Stimulated activated CD4-positive, alpha-beta T cell treated with anti-CD3 and anti-CD28 coated beads, Interleukin-12 subunit alpha, Interleukin-12 subunit beta, amount 100 ng/mL, for 48 hours (primary cell): ENCODE measurements at regions not wholly inside any gene's neighbourhood (a gene's known extent, or its start where the extent isn't known, plus 50 kb on each side); places are given as distances from the start of the nearest gene placed in this dataset.

Experiments used
- DNase-seq, 3 donors: peaks; one replicate each; pipeline ENCODE4 v3.0.0-alpha.2; 2020; ENCODE audit warnings: low read depth in 2 of 3, low spot score in 1 of 3

DNA sequence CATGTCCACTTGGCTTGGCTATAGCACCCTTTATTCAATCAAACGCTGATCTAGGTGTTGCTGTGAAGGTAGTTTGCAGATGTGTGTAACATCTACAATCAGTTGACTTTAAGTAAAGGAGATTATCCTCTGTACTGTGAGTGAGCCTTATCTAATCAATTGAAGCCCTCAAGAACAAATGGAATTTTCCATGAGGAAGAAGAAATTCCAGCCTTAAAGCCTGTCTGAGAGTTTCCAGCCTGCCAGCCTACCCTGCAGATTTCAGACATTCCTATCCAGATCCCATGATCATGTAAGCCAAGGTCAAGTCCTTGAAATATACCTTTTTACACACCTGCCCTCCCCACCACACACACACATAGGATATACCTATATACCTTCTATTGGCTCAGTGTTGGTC lies 696.7 kb downstream of the MRPL39 start:
- DNase-seq = no peak

DNA sequence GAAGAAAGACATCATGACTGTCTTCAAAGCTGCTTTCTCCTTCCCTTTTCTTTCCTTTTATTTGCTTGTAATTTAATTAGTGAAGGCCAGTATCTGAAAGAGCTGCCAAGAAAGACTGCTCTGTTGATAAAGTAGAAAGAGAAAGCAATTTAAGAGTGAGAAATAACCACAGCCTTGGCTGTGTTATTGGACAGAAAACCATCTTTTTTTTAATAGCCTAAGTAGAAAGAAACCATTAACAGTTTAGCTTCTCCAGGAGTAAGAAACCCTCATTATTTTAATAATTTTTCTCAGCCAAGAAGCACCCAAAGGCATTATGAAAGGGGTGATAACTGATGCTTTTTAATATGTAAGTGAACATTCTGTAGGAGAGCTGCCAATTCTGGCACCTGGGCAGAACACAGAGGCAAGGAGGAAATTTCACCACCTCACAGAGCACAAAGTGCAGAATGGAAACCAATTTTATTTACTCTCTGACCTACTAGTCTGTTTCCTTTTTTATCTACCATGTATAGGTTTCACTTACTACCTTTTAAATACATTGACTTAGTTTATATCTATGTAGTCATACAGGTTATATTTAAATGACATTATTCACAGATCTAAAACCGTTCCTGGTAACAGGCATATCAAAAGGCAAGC lies 703.2 kb downstream of the MRPL39 start:
- no peak for DNase-seq

DNA sequence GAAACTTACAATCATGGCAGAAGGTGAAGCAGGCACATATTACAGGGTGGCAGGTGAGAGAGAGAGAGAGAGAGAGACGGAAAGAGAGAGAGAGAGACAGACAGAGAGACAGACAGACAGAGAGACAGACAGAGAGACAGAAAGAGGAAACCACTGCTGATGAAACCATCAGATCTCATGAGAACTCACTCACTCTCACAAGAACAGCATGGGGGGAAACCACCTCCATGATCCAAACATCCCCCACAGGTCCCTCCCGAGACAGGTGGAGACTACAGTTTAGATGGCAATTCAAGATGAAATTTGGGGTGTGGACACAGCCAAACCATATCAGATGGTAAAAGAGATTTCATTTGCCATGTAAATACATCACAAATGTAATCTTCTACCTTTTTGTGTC lies 708.1 kb downstream of the MRPL39 start:
- DNase-seq = no peak

DNA sequence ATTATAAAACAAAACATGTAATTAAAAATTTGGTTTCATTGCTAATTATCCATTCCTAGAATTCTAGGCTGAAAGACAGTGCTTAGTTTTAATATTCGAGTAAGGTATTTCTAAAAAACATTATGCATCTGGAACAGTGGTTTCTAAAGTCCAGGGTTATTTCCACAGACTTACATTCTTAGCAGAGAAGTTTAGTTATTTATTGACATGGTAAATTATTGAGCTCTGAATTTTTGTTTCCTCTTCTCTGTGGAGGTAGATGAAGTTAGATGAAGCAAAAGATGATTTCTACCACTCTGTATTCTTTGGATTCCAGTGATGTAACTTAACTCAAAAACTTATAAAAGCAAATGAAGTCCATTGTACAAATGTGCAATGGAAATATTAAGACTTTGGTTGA lies 709.4 kb downstream of the MRPL39 start:
- DNase-seq = no peak

DNA sequence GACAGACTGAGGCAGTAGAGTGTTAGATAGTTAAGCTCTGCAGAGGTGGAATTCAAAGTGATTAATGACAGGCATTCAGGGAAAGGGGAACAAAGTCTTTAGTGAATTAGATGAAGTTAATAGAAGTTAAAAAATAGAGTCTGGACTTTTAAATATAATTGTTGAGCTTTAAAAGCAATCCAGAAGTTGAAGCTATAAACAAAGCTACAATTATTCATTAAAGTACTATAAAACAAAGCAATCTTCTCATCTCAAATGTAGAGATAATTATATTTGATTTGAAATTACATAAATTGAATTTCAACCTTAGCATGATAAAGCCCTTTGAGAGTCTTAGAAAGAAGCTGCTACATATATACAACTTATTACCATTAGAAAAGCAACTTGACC lies 710.6 kb downstream of the MRPL39 start:
- DNase-seq = no peak

DNA sequence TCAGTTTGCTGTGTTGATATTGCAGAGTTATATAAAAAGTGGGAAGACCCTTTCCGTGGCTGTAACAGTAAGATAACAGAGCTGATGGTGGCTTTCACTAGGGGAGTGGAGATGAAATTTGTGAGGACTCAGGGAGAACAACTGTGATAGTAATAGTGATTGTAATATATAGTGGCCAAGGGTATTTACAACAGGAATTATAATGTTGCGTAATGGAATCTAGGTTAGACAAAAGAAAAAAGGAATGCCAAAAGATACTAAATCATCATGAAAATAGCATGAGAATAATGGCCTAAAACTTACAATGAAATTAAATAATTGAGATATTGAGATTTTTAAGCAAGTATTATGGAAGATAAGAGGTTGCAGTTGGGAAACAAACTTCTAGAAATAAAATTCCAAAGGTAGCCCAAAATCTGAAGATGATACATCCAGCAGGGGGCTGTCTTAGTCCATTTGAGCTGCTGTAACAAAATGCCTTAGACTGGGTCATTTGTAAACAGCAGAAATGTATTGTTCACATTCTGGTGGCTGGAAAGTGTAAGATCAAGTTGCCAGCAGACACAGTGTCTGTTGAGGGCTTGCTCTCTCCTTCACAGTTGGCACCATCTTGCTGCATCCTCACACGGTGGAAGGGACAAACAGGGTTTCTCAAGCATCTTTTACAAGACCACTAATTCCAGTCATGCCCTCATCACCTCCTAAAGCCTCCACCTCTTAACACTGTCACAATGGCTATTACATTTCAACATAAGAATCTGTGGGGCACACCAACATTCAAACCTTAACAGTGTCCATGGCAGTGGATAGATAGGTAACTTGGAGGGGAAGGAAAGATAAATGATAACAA lies 711.2 kb downstream of the MRPL39 start:
- no peak for DNase-seq

DNA sequence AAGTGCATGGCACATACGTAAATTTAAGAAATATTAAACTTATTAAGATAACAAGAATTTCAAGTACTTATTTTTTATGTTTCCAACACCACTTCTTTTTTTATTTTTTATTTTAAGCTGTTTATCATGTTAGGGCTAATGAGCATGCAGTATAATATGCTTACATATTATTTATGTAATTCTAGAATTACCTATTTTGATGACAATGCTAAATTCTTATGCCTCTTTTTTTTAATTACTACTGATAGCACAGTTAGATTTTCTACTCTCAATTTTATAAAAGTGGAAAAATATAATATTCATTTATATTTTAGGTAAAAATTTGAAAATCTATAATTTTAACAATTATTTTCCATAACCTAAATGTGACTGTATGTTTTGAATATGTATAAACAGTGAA lies 713.0 kb downstream of the MRPL39 start:
- DNase-seq = no peak

DNA sequence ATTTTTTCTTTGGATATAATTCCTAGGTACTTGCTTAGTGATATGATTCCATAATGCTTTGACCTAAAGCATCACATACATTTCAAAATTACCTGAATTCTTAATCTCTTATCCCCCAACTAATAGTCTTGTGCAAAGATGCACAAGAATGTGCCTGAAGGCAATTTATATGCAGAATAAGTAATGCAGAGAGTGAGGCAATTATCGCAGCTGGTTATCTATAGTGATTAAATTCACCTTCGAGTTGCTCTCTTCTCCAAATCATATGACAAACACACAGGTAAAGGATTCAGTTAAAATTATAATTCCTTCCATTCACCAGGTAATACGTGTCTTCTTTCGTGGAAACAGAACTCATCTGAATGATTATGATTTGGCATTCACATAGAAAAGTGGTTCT lies 717.3 kb downstream of the MRPL39 start:
- no peak for DNase-seq

DNA sequence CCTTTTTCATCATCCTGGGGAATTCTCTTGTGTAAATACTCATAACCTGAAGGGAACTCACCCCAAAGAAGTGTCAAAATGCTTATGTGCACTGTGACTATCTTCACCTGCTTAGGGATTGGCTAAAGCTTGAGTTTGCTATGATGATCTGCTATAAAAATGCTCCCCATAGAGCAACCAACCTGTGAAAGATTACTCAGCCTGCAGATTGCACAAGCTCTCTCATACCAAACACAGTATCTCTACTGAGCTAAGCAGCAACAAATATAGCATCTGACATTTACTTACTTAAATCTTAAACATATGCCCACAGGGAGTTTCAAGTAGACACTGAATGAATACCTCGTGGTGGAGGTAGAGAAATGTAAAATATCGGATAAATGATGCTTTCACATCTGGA lies 725.8 kb downstream of the MRPL39 start:
- no peak for DNase-seq

DNA sequence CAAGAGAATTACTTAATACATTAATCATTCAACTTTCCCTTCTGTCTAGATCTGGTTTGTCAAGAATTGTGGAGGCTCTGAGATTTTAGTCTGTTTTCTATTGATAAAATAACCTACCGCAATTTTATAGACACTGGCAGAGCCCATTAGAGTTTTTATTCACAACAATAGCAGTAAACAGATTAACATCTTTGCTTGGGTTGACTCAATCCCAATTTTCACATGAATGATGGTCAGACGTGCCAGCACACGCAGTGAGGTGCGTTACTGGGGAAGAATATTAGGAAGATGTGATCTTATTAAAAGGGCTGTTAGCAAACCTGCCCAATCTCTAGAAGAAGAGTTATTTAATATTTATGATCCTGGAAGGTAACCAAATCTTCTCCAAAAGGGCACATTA lies 736.6 kb downstream of the MRPL39 start:
- DNase-seq = no peak

DNA sequence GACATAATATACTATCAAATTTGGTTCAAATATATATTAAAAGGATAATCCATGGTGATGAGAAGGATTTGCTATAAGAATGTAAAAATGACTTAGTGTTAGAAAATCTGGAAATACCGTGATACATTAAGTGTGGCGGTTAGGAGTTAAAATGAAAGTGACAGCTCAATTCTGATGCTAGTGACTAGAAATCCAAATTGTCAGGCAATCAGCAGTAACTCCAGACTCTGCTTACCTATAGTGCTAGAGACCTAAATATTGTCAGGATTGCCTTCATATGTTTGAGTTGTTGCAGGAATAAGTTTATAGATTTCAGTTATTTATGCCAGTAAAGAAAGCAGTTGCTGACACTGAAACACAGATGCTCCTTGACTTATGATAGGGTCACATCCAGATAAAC lies 737.4 kb downstream of the MRPL39 start:
- DNase-seq = no peak

DNA sequence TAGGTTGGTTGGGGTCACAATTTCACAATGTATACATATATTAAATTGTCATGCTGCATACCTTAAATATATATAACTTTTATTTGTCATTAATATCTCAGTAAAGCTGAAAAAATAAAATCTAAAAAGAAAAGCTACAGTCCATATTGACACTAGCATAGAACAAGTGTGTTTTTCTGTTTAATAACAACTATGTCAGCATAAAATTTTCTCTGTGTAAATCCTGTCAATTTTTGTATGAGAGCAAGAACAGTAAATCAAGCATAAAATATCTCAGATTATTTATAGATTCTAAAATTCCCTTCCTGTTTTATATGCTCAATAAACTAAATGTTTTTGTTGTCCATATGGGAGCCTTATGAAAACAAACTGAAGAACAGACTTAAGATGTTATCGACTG lies 739.2 kb downstream of the MRPL39 start:
- no peak for DNase-seq

DNA sequence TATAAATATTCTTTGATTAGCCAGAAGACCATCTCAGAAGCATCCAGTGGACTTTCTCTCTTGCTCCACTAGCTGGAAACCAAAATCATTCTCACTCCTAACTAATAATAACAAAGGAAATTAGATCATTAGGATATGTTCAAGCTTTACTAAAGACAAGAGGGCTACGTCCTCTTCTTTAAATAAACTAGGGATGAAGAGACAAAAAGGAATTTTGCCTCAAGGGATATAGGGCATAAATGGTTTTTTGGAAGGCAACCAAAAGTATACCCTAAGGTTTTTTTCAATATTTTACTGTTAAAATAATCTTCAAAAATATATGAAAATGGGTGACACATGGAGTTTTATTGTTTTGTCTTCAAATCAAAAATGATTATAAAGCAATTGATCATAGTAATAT lies 745.8 kb downstream of the MRPL39 start:
- DNase-seq = no peak

DNA sequence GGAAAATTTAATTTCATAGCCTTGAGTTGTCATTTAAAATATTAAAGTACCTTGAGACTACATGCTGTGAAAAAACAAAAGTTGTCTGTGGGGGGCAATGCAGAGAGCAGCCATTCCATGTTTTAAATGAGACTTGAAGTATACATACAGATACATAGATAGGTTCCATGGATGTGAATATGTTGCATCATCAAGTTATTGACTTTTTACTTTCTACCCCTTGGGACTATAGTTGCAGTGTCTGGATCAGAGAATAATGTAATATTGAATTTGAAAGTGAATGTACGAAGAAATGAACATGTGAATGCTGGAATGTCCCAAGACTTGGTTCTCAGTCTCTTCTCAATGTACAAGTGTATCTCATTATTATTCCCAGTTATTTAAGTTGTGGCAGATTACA lies 751.0 kb downstream of the MRPL39 start:
- no peak for DNase-seq

DNA sequence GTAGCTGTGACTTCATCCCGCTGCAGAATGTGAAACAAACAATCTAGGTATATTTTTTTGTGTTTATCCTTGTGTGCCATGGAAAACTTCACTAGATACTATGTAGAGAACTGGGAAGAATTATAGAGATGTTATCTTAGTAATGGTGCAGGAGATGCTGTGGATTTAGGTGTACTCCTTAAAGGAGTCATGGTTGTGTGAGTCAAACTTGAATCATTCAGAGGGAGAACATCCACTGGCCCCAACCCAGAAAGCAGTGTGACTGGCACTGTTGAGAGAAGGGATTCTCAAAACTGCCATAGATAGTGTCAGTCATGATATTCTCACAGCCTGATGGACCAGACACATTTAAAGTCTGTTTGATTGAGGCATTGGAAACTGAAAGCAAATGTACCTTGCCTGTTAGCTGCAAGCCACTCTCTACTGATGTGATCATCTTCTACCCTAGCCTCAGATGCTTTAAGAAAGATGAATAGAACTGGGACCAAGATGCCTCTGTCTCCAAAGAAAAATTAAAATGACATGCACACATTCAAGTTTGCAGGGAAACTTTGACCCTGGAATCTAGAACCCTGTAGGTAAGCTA lies 754.6 kb downstream of the MRPL39 start:
- DNase-seq = no peak

DNA sequence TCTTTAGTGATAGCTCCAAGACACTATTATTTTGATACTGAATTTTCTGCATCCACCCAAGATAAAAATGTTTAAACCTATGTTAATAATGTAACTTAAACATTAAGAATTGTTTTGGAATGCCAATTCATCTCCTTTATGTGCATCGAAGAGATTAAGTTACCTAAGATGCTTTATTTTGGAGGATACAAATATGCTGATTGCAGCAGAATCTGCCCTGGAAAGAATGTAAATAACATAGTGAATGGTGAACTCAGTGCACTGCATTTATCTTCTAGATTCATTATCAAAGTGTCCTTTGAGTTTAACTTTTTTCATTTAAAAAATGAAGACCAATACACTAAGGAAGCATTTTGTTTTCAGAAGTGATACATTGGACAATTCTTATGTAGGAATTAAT lies 757.2 kb downstream of the MRPL39 start:
- DNase-seq = no peak

DNA sequence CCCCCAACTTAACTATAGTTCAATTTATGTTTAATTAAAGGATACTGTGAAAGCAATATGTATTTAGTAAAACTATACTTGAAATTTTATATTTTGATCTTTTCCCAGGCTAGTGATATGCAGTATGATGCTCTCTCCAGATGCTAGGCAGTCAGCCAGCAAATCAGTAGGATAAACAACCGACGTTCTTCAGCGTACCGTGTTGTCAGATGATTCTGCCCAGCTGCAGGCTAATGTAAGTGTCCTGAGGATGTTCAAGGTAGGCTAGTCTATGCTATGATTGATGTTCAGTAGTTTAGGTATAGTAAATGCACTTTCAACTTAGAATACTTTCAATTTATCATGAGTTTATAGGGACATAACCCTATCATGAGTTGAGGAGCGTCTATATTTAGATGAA lies 762.6 kb downstream of the MRPL39 start:
- no peak for DNase-seq

DNA sequence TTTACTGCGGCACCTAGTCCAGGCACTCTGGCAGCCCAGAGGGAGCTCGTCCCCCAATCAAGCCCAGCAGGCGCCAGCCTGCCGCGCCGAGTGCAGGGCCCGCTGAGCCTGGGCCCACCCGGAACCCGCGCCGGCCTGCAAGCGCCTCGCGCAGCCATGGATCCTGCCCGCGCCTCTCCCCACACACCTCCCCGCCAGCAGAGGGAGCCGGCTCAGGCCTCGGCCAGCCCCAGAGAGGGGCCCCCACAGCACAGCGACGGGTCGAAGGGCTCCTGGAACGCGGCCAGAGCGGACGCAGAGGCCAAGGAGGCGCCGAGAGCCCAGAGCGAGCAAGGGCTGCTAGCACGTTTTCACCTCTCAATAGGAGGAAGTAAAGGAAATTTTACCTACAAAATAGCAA lies 767.0 kb downstream of the MRPL39 start:
- no peak for DNase-seq

DNA sequence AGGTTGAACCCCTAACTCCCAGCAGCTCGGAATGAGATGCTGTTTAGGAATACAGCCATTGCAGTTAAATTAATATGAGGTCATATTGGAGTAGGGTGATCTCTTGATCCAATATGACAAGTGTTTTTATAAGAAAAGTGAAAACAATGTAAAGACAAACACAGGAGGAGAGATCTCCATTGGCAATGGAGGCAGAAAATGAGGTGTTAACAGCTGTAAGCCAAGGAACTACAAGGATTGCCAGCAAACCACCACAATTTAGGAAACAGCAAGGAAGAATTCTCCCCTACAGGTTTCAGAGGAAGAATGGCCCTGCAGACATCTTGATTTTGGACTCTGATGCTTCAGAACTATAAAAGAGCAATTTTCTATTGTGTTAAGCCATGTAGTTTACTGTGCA lies 774.3 kb downstream of the MRPL39 start:
- no peak for DNase-seq

DNA sequence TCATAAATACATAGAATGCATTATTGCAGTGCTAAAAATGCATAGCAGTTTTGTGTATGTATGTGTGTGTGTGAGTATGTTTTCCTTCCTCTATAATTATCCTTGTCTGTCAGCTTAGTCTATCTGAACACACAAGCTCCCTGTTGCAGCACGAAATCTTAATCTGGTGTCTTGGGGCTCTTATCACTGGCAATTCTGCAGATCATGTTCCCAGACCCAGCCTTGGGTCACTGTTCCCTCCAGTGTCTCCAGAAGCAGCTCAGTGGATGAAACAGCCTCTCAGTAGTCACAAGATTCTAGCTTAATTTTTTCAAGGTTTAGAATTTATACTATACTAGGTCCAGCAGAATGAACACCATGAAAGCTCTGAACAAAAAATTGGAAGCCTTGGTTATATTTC lies 777.9 kb downstream of the MRPL39 start:
- no peak for DNase-seq

DNA sequence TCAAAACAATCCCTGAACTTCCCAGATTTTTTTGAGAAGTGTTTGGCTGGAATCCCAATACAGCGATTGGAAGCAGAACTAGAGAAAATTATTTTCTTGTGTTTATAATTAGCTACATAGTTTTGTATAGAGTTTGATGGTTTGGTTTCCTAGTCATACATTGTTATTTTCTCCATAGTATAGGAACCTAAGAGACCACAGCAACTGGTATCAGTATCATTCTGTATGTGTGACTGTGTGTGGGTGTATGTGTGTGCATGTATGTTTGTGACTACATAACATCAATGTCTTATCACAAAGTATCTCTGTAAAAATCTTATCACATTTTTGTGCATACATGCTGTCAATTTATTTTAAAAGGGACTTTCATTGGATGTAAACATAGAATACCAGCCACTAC lies 780.5 kb downstream of the MRPL39 start:
- DNase-seq = no peak

DNA sequence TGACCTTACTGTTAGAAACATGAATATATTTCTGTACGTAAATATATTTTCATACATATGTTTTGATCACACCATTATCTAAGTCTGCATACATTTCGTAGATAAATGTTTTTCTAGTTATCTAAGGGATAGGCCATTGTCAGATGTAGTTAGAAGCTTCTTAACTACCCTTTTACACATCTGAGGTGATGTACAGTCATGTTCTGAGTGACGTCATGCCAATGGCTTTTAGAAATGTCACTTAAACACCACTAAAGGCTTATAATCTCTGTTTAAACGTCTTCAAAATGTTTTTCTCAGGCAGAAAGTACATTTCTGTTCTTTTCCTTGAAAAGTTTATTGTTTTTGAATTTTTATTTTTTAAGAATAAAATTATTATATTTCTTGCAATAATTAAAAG lies 781.9 kb downstream of the MRPL39 start:
- no peak for DNase-seq

DNA sequence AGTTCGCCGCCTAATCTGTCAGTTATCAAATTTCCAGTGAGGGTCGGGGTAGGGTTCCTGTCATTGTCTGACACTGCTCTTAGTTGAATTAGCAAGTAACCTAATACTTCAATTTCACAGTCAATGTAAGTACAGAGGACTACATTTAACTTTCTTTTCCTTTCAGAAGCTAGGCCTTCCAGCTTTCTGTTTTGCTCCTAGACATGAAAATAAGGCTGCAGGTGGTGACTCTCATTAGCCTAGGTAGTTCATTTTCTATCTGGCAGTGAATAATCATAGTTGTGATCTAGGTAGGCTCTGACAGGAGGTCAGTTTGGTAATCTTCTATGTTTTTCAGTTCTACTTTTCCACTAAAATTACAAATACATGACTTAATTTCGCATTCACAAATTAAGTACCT lies 783.1 kb downstream of the MRPL39 start:
- no peak for DNase-seq
